Liver (tissue), 3 donors: ENCODE measurements at regions not wholly inside any gene's neighbourhood (a gene's known extent, or its start where the extent isn't known, plus 50 kb on each side); places are given as distances from the start of the nearest gene placed in this dataset.

Experiments used
- FOXA1 ChIP-seq: IDR thresholded peaks from 2 replicates; pipeline ENCODE4 v1.6.1; 2016; ENCODE audit warnings: antibody characterized with exemption
- GABPA ChIP-seq, 2 donors: IDR thresholded peaks in 1 of 2; conservative IDR thresholded peaks in 1 of 2; 2 replicates each; pipeline ENCODE4 v1.6.1; 2016; ENCODE audit warnings: antibody characterized with exemption in 2 of 2, mild to moderate bottlenecking in 1 of 2, moderate library complexity in 1 of 2
- TF ChIP-seq, protein P1 (sequence below): fragments of 150-350 bp; IDR thresholded peaks from 2 replicates; pipeline ENCODE4 v1.5.1; 2017; ENCODE audit warnings: improper control_type of control experiment, low read depth, low read length; ENCODE audit not compliant: missing input control
- donor health status: healthy.
- donor health status: healthy.

DNA sequence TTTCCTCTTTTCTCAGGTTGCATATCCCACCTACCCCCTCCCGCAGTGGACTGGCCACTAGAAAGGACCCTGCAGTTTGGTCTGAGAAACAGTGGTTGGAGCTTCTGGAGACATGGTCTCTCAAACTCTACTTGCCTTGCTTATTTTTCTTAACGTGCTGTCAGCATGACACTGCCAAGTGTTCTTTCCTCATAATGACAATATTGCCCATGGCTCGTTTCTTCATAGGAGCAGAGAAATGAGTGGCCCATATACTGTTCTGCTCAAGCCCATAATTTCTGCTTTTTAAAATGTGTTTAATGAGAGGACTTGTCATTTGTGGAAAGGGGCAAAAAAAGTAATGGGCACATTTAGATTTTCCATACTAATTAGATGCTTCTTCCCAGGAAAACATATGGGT is 828.7 kb downstream of the BCL11A start:
- TF ChIP-seq FOXA1 (no peak), GABPA (IDR thresholded peaks at IDR 0.05 in 1 of 2, conservative IDR thresholded peaks at IDR 0.05 in 1 of 2) (no peak)
- TF ChIP-seq, protein P1, sequence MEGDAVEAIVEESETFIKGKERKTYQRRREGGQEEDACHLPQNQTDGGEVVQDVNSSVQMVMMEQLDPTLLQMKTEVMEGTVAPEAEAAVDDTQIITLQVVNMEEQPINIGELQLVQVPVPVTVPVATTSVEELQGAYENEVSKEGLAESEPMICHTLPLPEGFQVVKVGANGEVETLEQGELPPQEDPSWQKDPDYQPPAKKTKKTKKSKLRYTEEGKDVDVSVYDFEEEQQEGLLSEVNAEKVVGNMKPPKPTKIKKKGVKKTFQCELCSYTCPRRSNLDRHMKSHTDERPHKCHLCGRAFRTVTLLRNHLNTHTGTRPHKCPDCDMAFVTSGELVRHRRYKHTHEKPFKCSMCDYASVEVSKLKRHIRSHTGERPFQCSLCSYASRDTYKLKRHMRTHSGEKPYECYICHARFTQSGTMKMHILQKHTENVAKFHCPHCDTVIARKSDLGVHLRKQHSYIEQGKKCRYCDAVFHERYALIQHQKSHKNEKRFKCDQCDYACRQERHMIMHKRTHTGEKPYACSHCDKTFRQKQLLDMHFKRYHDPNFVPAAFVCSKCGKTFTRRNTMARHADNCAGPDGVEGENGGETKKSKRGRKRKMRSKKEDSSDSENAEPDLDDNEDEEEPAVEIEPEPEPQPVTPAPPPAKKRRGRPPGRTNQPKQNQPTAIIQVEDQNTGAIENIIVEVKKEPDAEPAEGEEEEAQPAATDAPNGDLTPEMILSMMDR: no peak
